Lower lobe of right lung (tissue), 2 donors: ENCODE measurements at regions not wholly inside any gene's neighbourhood (a gene's known extent, or its start where the extent isn't known, plus 50 kb on each side); places are given as distances from the start of the nearest gene placed in this dataset.

Experiments used
- ATAC-seq, 2 donors: fragments of 200-7000 bp; cut with Tn5 transposase; one replicate each; pipeline ENCODE4 v1.9.1; 2020 to 2022; ENCODE audit warnings: mild to moderate bottlenecking in 2 of 2, moderate library complexity in 2 of 2
- DNase-seq: peaks from one replicate; pipeline ENCODE4 v3.0.0-alpha.2; 2020
- H3K27ac ChIP-seq: fragments of 200-600 bp; one replicate; pipeline ENCODE4 v1.8.0; 2022
- H3K27me3 ChIP-seq: fragments of 200-600 bp; one replicate; pipeline ENCODE4 v1.8.0; 2022; ENCODE audit warnings: low read depth
- H3K36me3 ChIP-seq: fragments of 200-600 bp; one replicate; pipeline ENCODE4 v1.8.0; 2022; ENCODE audit warnings: mild to moderate bottlenecking
- H3K4me1 ChIP-seq: fragments of 200-600 bp; one replicate; pipeline ENCODE4 v1.8.0; 2022
- H3K4me3 ChIP-seq: fragments of 200-600 bp; one replicate; pipeline ENCODE4 v1.8.0; 2022; ENCODE audit warnings: mild to moderate bottlenecking
- H3K9me3 ChIP-seq: fragments of 200-600 bp; one replicate; pipeline ENCODE4 v1.8.0; 2022
- intact Hi-C: fragments of 100-400 bp; cut with DNase I; formaldehyde crosslinking; loops from one replicate; pipeline ENCODE4 v1.11.0; 2022
- TF ChIP-seq, protein P1 (sequence below): fragments of 200-600 bp; IDR thresholded peaks from one replicate; pipeline ENCODE4 v1.8.0; 2022; ENCODE audit warnings: antibody characterized with exemption, mild to moderate bottlenecking
- donor health status: DM: no; HTN: yes; CAD: no; lungs with severe emphysema.

DNA sequence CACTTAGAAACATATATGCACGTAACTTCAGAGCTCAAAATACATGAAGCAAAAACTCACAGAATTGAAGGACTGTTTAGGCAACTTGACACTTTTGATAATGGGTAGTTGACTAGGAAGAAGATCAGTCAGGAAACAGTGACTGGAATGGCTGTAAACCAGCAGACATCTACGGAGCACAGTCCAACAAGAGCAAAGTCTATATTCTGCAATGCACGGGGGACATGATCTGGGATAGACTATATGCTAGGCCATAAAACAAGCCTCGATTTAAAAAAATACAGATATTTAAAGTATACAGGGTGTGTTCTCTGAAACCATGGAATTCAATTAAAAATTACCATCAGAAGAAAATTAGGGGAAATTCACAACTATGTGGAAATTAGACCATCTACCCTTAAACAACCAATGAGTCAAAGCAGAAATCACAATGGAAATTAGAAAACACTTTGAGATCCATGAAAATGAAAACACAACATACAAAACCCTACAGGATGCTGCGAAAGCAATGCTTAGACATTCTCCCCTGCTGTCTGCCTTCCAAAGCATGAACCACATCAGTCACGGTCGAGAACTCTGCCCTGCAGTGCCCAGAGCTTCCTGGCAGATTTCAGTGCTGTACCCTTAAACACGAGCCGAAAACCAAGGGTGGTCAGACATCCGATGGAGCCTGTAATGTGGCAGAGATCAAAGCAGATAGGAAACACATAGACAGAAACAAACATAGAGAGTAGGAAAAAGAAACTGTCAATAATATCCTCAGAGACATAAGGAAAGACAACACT is 651.9 kb upstream of the HS6ST1 start:
- H3K9me3 ChIP-seq, result no peaks in the 10 kb centered on the region
- intact Hi-C loops, result no loop called here
- H3K27ac ChIP-seq, result no peak overlapping the region
- H3K27me3 ChIP-seq, result no peaks in the 10 kb centered on the region
- no peak for ATAC-seq
- no peak overlapping the region for H3K4me3 ChIP-seq
- no peaks in the 10 kb centered on the region for H3K4me1 ChIP-seq
- DNase-seq, result no peak
- no peaks in the 10 kb centered on the region for H3K36me3 ChIP-seq
- TF ChIP-seq, protein P1, sequence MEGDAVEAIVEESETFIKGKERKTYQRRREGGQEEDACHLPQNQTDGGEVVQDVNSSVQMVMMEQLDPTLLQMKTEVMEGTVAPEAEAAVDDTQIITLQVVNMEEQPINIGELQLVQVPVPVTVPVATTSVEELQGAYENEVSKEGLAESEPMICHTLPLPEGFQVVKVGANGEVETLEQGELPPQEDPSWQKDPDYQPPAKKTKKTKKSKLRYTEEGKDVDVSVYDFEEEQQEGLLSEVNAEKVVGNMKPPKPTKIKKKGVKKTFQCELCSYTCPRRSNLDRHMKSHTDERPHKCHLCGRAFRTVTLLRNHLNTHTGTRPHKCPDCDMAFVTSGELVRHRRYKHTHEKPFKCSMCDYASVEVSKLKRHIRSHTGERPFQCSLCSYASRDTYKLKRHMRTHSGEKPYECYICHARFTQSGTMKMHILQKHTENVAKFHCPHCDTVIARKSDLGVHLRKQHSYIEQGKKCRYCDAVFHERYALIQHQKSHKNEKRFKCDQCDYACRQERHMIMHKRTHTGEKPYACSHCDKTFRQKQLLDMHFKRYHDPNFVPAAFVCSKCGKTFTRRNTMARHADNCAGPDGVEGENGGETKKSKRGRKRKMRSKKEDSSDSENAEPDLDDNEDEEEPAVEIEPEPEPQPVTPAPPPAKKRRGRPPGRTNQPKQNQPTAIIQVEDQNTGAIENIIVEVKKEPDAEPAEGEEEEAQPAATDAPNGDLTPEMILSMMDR, result no peak

DNA sequence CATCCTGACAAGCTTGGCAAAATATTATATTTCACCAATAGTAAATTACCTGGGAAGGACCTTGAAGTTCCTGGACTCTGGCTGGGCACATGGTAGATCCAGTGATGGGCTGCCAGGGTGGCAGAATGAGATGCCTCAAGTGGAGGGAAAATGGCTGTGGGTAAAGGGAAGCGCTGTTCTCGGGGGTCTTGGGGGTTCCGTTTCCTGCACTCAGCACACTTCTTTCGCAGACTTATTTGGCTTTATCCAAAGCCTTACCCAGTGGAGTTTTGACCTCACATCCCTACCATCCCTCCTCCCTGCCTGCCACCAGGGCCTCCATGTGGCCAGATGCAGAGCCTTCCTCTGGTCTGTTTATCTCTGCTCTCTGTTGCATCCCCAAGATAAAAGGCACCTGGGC is 654.9 kb upstream of the HS6ST1 start:
- ATAC-seq (no peak), DNase-seq (no peak)
- intact Hi-C loops, result no loop called here
- Histone ChIP-seq H3K4me3 (no peak overlapping the region), H3K36me3 (no peaks in the 10 kb centered on the region), H3K27me3 (no peaks in the 10 kb centered on the region), H3K4me1 (no peaks in the 10 kb centered on the region), H3K9me3 (no peaks in the 10 kb centered on the region), H3K27ac (no peak overlapping the region)
- TF ChIP-seq, protein P1, result no peak

DNA sequence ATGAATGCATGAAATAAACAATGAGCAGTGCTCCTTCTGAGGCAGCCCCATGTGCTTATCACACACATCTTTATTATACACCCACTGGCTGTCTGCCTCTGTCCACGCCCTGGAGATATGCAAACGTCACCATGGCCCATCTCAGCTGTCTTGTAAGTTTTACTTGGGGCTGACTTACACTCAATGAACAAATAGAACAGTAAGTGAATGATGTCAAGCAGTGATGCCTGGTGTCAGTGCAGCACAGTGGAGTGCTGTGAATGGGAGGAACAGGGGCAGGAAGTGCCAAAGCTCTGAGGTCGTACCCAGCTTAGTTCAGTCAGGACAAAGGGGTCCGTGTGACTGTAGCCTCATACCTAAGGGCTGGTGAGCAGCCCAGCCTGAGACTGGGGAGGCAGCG is 659.5 kb upstream of the HS6ST1 start:
- H3K27ac ChIP-seq, result no peak overlapping the region
- intact Hi-C loops, result no loop called here
- H3K36me3 ChIP-seq, result no peaks in the 10 kb centered on the region
- ATAC-seq, result no peak
- no peak for DNase-seq
- no peak overlapping the region for H3K4me3 ChIP-seq
- no peaks in the 10 kb centered on the region for H3K27me3 ChIP-seq
- TF ChIP-seq, protein P1, result no peak
- no peaks in the 10 kb centered on the region for H3K9me3 ChIP-seq
- no peaks in the 10 kb centered on the region for H3K4me1 ChIP-seq

DNA sequence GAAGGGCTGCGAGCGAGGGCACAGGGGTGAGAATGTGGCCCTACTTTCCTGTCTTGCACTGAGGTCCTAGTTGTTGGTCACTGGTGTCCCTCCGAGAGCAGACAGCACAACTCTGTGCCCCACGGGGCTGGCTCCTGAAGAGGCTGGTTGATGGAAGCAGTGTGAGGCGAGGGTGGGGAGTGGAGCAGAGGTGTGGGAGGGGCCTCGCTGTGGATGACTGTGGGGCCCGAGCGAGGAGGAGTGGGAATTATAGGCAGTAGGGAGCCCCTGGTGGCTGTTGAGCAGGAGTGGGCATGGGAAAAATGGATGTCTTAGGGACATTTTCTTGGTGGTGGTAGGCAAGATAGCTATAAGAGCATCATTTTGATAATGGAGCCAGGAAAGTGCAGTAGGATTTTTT is 660.5 kb upstream of the HS6ST1 start:
- Histone ChIP-seq H3K9me3 (no peaks in the 10 kb centered on the region), H3K4me3 (no peak overlapping the region), H3K27me3 (no peaks in the 10 kb centered on the region), H3K36me3 (no peaks in the 10 kb centered on the region), H3K27ac (no peak overlapping the region), H3K4me1 (no peaks in the 10 kb centered on the region)
- ATAC-seq (no peak), DNase-seq (no peak)
- intact Hi-C loops, result no loop called here
- TF ChIP-seq, protein P1, result no peak

DNA sequence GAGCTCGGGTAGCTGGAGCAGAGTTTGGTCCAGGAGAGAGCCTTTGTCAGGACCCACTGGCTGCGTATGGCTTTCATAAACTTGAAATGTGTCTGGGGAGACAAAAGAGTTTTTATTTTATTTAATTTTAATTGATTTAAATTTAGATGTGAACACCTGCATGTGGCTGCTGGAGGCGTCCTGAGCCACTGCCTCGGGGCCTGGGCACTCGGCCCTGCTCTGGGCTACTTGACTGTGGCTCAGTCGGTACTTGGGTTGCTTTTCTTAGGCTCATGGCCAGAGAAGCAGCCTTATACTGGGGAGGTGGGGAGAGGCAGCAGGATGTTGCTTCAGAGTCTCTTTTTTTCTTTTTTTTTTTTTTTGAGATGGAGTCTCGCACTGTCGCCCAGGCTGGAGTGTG is 661.8 kb upstream of the HS6ST1 start:
- DNase-seq (no peak), ATAC-seq (no peak)
- intact Hi-C loops, result no loop called here
- H3K4me1 ChIP-seq, result no peaks in the 10 kb centered on the region
- no peak overlapping the region for H3K4me3 ChIP-seq
- no peaks in the 10 kb centered on the region for H3K27me3 ChIP-seq
- TF ChIP-seq, protein P1, result no peak
- no peak overlapping the region for H3K27ac ChIP-seq
- H3K36me3 ChIP-seq, result no peaks in the 10 kb centered on the region
- H3K9me3 ChIP-seq, result no peaks in the 10 kb centered on the region
